ENCODE measurements at regions not wholly inside any gene's neighbourhood (a gene's known extent, or its start where the extent isn't known, plus 50 kb on each side); places are given as distances from the start of the nearest gene placed in this dataset.

- TF ChIP-seq TAF1 (IDR thresholded peaks at IDR 0.05; ENCODE audit: low read depth) (no peak), EP300 (IDR thresholded peaks at IDR 0.05; ENCODE audit: borderline replicate concordance) (no peak), EGR1 (IDR thresholded peaks at IDR 0.05) (no peak), MAX (IDR thresholded peaks at IDR 0.05) (no peak), TCF12 (IDR thresholded peaks at IDR 0.05; ENCODE audit: low read depth) (no peak), RAD21 (IDR thresholded peaks at IDR 0.05; ENCODE audit: low read depth) (no peak), YY1 (IDR thresholded peaks at IDR 0.05; ENCODE audit: low read depth) (no peak)
These were observed 343.5 kb upstream of the GATB start for GRCh38 chr4:152104356-152104755.
